ENCODE measurements at regions not wholly inside any gene's neighbourhood (a gene's known extent, or its start where the extent isn't known, plus 50 kb on each side); places are given as distances from the start of the nearest gene placed in this dataset.
"Not testable (repeated sequence)": the region's sequence is repeated elsewhere in the genome, so short reads cannot be mapped to it uniquely, and the experiment has no call there.

DNA sequence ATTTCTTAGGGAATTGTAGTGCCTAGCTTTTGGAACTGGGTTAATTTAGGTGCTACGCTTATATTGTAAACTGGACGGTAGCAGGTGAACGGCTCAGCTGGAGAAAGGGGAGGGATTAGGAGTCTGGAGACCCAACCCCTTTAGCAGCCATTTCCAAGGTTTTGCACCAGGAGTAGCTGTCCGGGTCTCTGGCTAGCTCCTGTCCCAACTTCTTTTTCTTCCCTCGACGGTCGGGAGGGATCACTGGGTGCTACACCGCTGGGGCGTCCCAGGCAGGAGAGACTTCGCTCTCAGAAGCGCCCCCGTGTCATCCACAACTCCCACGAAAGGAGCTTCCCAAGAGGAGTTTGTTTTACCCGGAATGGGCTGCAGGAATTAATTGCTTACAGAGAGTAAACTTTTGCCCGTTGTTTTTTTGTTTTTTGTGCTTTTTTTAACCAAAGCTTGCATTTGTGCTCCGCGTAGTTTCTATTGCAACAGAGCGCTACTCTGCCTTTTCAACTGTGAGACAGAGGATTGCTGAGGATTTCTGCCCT is 1640.9 kb upstream of the C9orf72 start:
- DNase-seq (ENCODE audit: low read depth), result peak; percentile 52

DNA sequence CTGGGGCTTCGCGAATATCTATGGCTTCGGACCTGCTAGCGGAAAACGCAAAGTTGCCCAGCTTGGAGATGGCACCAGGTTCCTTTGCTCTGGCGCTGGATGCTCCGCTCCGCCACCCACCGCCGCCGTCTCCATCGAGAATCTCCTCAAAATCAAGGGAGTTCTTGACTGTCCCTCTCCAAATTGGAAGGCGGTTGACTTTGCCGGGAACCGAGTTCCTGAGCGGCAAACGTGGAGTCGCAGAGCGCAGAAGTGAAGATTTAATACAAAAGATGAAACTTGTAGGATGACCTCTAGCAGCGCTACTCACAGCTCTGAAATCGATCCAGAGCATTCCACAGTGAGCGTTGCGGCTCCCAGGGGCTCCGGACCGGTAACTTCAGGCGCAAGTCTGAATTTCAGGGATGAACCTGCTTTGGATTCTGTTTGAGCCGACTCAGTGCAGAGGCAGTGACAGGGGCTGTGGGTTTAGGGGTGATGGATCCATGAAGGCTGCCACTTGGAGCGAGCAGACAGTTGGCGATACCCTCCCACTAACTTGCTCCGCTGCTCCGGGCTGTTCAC is 1641.5 kb upstream of the C9orf72 start:
- DNase-seq (ENCODE audit: low read depth), result no peak

DNA sequence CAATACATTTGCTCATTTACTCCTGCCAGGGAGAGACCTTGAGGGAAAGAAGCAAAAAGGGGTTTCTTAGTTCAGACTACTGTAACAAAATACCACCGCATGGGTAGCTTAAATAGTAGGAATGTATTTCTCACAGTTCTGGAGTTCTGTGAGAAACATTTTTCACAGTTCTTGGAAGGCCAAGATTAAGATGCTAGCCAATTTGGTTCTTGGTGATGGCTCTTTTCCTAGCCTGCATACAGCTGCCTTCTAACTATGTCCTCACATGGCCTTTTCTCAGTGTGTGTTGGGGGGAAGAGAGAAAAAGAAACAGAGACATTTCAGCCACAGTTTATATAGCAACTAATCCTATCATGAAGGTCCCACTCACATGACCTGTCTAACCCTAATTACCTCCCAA is 1644.7 kb upstream of the C9orf72 start:
- no peak for DNase-seq (ENCODE audit: low read depth)

DNA sequence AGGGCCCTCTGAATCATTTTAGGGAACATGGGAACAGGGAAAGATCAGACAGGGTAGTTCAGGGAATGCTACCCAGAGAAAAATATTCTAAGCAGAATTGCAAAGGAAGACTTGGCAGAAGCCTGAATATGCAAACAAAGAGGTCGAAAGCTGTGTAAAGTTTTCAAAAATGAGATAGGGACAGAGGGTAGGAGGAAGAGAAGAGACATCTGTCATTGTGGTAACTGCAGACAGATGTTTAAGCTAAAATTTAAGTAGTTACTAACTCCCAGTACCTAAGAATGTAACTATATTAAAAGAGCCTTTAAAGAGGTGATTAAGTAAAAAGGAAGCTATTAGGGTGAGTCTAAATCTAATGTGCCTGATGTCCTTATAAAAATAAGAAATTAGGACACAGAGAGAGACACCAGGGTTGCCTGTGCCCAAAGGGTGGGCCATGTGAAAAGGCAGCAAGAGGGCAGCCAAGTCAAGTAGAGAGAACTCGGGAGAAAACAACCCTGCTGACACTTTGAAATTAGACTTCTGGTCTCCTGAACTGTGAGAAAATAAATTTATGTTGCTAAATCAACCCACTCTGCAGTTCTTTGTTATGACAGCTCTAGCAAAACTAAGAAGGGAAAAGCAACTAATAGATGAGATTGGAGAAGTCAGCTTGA is 1647.4 kb upstream of the C9orf72 start:
- DNase-seq (ENCODE audit: low read depth), result no peak

DNA sequence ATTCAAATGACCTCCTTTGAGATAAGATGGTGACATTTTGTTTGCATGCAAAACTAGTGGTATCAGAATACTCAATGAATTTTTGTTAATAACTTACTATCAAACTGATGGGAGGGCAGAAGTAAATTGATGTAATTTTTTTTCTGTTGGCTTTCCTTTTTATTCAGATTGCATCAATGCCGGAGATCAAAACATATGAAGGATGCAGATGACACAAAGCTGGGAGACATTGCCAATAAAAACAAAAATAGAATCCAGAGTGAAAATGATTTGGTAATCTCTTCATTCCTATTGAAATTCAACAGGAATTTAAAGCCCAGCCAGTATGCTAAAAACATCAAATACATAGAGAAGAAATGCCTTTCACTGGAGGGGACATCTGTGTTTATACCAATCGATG is 1655.3 kb upstream of the C9orf72 start:
- no peak for DNase-seq (ENCODE audit: low read depth)

DNA sequence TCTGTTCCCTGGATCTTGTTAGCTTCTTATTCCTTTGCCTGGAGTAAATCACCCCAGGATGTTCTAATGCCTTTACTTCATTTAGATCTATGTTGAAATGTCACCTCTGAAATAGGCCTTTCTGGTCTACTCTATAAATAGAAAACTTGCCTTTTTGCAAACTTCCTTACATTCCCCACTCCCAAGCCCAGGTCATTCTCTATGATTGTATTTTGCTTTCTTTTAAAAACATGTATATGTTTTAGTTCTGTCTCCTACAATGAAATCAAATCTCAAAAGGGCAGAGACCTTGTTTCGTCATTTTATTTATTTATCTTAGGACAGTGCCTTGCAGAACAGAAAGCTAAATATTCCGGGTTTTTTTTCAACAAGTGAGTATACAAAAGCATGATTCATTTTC is 1657.7 kb upstream of the C9orf72 start:
- DNase-seq (ENCODE audit: low read depth), result no peak

DNA sequence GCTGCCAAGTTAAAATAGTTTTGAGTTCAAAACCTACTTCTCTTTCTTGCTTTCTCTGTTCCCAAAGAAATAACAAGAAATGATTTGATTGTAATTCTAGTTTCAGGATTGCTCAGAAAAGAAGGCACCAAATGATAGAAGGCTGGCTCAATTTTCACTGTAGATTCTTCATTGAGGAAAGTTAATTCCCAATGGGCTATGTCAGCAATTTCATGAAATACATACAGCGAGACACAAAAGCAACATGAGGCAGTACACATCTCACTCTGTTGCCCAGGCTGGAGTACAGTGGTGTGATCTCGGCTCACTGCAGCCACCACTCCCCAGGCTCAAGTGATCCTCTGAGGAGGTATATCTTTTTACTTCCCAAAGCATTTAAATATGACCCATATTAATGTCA is 1659.9 kb upstream of the C9orf72 start:
- DNase-seq (ENCODE audit: low read depth), result no peak

DNA sequence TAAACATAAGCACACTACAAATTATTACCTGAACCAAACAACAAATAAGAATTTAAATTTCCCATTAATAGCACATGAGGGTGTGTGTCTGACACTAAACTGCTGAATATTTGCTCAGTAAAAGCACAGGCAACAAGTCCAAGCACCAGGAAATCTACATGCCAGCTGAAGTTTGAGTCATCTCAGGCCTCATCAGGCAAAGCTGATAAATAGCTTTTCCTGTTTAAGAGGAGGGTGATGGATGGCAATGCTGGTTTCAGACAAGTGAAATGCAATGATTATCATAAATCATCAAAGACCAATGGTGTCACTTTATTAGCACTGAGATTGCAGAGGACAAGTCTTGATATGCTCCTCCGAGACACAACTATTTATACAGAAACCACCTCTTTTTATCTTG is 1668.0 kb upstream of the C9orf72 start:
- peak; percentile 5 for DNase-seq (ENCODE audit: low read depth)

DNA sequence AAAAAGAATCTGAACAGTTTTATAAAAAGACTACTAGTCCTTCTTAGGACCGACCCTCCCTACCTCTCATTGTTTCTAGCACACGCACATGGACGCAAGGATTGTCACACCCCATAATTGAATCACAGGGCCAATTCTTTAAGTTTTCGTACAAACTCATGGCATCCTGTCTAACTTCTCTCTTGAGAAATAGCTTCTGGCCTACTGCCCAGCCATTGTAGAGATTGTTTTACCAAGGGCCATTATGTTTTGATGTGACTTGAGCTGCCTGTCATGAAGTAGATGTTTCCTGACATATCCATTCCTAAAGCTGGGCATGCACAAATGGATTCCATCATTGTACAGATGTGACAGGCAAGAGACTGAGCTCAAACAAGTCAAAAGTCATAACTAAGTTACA is 1672.1 kb upstream of the C9orf72 start:
- no peak for DNase-seq (ENCODE audit: low read depth)

DNA sequence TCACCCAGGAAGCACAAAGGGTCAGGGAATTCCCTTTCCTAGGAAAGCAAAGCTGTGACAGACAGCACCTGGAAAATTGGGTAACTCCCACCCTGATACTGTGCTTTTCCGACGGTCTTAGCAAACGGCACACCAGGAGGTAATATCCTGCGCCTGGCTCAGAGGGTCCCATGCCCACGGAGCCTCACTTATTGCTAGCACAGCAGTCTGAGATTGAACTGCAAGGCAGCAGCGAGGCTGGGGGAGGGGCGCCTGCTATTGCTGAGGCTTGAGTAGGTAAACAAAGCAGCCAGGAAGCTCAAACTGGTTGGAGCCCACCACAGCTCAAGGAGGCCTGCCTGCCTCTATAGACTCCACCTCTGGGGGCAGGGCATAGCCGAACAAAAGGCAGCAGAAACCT is 1697.1 kb upstream of the C9orf72 start:
- DNase-seq (ENCODE audit: low read depth), result not testable (repeated sequence)

DNA sequence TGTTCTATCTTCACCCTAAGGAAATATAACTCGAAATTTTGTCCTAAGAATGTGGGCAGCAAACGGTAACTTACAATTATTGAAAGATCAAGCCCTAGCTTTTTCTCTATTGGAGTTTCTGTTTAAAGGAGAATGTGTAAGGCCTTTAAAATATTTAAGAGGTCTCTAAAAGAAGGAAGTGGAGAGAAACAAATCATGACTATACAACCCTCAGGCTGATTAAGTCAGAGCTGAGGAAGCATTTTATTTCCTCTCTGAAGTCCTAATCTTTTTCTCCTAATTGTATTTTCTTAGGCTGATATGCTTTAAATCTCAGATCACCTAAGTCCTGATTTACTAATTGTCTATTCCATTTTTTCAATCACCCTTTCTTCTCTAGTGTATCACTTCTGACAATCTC is 1708.8 kb upstream of the C9orf72 start:
- DNase-seq (ENCODE audit: low read depth), result peak; percentile 4

DNA sequence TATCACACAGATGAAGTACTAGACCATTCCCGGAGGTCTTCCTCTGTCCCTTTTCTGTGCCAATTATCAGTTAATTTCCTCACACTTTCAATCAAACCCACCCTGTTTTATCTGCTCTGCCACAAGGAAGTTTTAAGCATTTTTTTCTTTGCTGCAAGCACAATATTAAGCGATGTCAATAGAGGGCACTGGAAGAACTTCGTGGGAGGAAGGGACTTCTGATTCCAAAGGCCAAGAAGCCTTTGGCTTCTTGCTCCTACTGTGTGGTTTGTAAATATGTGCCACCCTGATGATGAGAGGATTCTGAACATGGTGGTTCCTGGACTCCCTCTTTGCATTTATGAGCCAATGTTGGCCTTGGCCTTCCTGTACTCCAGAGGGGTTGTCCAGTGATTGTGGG is 1712.5 kb upstream of the C9orf72 start:
- DNase-seq (ENCODE audit: low read depth), result no peak

DNA sequence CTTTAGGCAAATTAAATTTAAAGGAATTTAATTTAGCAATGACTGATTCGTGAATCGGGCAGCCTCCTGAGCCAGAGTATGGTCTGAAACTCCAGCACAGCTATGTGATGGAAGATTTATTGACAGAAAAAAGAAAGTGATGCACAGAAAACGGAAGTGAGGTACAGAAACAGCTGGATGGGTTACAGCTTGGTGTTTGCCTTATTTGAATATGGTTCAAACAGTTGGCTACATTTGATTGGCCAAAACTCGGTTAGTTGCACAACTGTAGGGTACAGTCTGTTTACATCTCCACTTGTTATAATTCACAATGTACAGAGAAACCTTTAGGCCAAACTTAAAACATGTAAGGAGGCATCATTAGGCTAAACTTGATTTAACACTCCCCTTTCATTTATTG is 1716.1 kb upstream of the C9orf72 start:
- DNase-seq (ENCODE audit: low read depth), result no peak

DNA sequence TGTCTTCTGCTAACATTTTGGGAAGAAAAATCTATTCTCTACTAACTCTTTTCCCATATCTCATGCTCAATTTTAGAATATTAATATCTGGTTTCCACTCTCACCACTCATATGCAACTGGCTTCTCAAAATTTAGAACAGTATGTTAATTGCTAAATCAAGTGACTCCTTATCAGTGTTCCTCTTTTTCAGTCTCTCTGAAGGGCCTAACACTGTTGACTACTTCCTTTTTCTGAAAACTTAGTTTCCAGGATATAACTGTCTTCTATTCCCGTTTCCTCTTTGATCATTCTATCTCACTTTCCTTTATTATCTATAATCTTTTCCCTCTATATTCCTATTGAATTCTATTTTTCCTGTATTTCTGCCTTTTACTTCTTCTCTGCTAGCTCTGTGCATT is 1717.2 kb upstream of the C9orf72 start:
- DNase-seq (ENCODE audit: low read depth), result no peak

DNA sequence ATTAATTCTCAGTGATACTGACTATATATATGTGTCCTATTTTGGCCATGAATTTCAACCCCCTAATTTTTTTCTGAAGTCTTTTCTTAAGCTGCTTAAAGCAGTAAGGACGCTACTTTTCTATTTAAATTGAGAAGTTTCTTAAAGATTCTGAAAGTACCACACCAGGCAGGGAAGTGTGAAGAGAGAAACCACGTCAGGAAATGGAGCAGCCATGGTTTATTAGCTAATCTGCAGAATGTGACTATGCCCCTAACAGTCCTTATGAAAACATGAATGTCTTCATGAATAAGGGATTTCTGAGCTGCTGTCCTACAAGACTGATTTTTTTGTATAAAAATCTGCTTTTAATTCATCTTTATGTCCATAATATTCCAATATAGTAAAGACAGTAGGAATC is 1724.3 kb upstream of the C9orf72 start:
- DNase-seq (ENCODE audit: low read depth), result no peak

DNA sequence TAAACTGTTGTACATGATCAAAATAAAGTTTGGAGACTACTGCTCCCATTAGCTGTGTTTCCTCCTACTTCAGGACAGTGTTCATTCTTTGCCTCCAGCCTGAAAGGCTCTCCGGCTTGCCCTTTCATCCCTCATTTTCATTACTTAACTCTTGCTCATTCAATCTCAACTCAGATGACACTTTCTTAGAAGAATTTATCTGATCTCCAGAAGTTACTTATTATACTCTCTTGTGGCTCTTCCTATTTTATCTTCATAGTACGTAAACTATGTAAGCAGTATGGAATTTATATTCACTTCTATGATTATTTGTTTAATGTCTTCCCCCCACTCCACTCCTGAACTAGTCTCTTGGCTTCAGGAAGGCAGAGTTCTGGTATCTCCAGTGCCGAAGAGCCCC is 1737.9 kb upstream of the C9orf72 start:
- no peak for DNase-seq (ENCODE audit: low read depth)

DNA sequence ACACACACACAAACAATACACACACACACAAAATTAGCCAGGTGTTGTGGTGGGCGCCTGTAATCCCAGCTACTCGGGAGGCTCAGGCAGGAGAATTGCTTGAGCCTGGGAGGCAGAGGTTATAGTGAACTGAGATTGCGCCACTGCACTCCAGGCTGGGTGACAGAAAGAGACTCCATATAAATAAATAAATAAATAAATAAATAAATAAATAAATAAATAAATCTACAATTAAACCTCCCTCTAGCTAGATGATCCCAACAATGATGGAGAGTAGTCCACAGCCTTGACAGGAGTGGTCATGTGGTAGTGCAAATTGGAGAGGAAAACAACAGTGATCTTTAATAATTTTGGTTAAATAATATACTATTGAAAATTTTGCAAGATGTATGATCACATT is 1739.0 kb upstream of the C9orf72 start:
- no peak for DNase-seq (ENCODE audit: low read depth)

DNA sequence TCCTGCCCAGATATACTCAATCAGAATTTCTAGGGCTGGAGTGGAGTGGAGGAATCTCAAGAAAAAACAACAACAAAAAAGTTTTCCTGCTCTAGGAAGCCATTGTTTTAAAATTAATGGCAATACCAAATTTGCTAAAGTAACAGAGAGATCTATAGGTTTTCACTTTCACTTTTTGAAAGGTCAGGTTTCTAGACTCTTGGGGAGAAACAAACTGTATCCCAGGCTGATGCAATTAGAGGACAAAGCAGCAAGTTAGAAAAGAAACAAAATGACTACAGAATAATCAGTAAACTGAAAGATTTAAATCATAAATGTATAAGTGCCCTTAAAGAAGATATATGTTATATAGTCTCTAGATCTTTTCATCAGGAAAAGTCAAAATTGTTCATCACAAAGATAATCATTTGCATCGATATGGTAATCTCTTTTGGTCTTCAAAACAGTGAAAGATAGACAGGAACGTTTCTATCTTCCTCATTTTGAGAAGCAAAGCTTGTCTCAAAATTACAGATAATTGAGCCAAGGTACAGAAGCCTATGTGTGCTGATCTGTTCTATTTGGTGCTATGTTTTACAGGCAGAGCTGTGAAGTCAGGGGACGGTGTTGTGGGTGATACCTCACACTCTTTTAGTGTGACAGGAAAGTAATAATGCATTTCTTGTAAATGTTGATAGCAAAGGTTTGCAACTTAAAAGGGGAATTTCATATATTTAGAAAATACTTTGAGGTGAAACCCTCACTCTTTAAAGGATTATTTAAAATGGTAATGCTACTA is 1746.6 kb upstream of the C9orf72 start:
- DNase-seq (ENCODE audit: low read depth), result no peak

DNA sequence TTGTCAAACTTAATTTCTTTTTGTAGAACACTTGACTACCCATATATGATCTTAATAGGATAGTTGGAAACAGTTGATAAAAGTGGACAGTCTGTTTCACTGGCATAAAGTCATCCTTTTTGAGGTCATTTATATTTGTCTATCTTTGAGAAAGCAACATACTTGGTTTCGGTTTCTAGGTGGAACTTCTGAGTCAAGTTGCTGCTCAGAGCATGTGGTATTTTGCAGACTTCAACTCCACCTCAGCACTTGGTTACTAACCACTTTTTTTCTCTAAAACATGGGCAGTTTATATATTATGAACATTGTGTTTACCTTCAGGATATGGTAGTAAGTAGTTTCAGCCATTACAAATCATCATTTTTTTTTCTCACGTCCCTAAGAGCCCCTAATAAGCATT is 1749.0 kb upstream of the C9orf72 start:
- no peak for DNase-seq (ENCODE audit: low read depth)

DNA sequence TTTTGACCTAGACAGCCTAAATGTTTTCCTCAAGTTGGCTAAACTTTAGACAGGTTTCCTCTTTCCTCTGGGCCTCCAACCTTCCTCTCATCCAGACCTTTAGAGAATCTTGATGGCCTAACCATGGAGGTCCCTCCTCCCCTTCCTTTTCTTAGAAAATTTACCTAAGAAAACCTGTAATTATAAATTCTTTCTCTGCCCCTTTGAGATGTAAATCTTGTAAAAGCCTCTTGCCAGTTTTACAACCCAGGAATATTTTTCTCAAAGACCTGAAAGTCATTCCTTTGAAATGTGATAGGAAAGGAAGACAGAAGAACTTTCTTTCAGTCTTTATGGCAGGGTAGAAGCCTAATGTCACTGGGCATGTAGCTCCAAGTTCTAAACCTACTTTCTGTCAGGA is 1752.6 kb upstream of the C9orf72 start:
- DNase-seq (ENCODE audit: low read depth), result no peak

DNA sequence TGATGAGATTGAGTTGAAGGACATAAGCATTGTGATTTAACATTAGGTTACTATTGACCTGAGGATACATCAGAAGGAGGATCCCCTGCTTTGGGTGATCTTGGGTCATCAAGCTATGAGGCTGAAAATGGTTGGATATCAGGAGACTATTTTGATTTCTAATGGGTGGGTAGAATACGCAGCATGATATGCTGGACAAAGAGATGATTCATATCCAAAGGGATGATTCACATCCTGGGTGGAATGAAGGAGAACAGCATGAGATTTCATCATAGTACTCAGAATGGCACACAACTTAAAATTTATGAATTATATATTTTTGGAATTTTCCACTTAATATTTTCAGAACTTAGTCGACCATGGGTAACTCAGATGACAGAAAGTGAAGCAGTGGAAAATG is 1759.5 kb upstream of the C9orf72 start:
- peak; percentile 55 for DNase-seq (ENCODE audit: low read depth)

DNA sequence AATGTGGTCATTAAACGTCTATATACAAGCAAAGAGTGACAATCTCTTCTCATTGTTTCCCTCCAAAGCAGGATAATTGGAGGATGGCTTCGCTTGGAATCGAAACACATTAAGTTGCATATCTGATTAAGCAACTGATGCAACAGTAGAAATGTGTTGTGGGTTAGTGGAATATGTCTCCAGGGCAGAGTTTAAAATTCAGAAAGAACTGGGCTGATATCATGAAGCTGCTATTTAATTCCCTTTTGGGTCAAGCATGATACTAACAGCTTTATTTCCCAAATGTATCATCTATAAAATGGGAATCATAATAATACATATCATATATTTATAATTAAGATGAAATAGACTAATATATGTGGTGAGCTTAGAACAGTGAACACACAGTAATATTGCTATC is 1763.0 kb upstream of the C9orf72 start:
- DNase-seq (ENCODE audit: low read depth), result no peak

DNA sequence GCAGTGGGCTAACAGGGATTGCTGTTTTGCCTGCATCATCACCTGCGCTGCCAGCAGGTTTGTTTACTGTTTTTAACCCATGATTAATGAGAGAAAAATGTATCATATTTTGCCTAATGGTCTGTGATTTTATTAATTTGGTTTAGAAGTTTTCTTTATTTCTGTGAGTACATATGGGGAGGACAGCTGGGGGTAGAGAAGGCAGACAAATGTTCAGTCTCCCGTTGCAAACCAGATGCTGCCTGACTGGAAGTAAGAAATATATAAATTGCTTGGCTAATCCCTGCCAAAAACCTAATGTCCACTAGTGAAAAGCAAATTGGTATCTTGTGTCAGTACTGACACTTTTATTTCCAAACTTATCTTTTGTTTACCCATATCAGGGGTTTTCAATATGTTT is 1766.1 kb upstream of the C9orf72 start:
- DNase-seq (ENCODE audit: low read depth), result no peak

All from renal cortical epithelial cell (primary cell).